NCI-H2081 treated with DMSO at 0.1 percent for 48 hours (cell line): ENCODE measurements at regions not wholly inside any gene's neighbourhood (a gene's known extent, or its start where the extent isn't known, plus 50 kb on each side); places are given as distances from the start of the nearest gene placed in this dataset.

Experiments used
- DNase-seq: peaks from one replicate; lab custom pipeline; 2025; lab: John Stamatoyannopoulos, UW

DNA sequence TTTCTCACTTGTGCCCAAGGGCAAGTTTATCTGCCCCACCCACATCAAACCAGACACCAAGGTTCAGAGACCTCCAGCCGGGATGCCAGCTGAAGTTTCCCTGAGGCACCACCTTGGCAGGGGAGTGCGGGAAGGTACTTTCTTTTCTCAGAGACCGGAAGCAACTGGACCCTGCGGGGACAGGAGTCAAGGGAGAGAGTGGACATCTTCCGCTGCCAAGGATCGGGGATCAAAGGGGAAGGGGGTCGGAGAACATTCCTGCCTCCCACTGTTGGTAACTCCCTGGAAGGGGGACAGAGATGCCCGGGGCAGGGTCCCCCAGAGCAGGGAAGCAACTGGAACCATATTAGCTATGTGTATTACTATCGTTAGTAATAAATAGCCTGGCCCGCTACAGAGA is 161.8 kb downstream of the DICER1 start:
- DNase-seq, result no peak

- no peak for DNase-seq
These were observed 163.1 kb downstream of the DICER1 start for GRCh38 chr14:94994245-94994644.

- no peak for DNase-seq
These were observed 165.3 kb downstream of the DICER1 start for GRCh38 chr14:94992046-94992445.

DNA sequence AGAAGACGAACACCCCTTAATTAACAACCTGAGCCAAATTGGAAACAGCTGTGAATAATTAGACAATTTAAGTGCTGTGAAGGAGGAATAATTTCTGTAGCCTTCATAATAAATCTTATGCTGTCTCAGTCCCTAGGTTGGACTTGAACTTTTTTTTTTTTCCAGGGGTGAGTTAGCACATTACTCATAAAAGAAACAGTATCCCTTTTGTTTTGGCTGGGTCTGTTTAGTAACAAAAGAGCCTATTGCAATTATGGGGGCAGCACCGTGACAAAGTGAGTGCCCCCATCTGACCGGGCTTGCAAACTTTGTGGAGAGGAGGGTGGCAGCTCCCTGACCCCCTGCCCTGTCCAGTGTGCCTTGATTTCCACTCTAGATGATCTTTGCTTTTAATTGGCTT is 167.4 kb downstream of the DICER1 start:
- DNase-seq, result no peak

DNA sequence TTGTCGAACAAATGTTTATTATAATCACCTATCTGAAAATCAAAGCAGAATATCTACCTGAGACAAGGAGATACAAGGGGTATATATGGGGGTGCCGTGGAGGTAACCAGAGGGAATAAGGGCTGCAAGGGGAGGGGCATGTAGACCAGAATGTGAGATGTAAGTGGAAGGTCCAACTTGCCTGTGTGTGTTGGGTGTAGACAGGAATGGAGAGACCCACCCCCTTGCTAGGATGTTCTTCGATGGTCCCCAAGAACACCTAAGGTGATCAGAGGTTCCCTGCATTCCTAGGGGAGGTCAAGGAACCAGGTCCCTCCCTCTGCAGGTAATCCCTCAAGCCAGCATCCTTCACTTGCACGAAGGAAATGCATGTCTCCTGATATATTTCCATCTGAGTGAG is 167.9 kb downstream of the DICER1 start:
- DNase-seq, result no peak

- no peak for DNase-seq
These were observed 169.9 kb downstream of the DICER1 start for GRCh38 chr14:94987409-94987808.

GRCh38 chr14:94979891-94980290 is 177.4 kb downstream of the DICER1 start:
- DNase-seq, result no peak

GRCh38 chr14:94977016-94977415 is 180.3 kb downstream of the DICER1 start:
- DNase-seq, result no peak

GRCh38 chr14:94975366-94975765 is 182.0 kb downstream of the DICER1 start:
- DNase-seq, result no peak

- no peak for DNase-seq
These were observed 182.4 kb downstream of the DICER1 start for GRCh38 chr14:94974893-94975292.

- no peak for DNase-seq
These were observed 182.9 kb downstream of the DICER1 start for GRCh38 chr14:94974422-94974821.

GRCh38 chr14:94971750-94972149 is 185.6 kb downstream of the DICER1 start:
- DNase-seq, result no peak

GRCh38 chr14:94970941-94971730 is 186.2 kb downstream of the DICER1 start:
- no peak for DNase-seq

DNA sequence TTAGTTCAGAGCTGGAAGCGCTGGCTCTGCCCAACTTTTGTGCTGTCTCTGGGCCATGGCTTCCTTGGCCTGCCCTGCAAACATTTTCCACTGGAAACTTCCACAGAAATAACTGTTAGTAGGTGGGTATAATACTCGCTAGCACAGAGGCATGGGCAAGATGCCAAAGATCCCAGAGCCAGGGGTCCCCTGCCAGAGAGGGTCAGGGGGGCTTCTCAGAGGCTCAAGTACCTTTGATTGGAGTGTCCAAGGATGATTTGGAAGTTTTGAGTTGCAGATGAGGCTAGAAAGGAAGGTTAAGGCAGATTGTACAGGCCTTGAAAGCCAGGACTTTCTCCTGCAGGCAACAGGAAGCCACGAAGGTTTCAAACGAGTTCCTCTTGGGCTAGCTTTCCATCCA is 187.6 kb downstream of the DICER1 start:
- no peak for DNase-seq

- no peak for DNase-seq
These were observed 190.5 kb downstream of the DICER1 start for GRCh38 chr14:94966868-94967267.

- no peak for DNase-seq
These were observed 191.0 kb downstream of the DICER1 start for GRCh38 chr14:94966344-94966743.

- no peak for DNase-seq
These were observed 191.6 kb downstream of the DICER1 start for GRCh38 chr14:94965551-94966313.

GRCh38 chr14:94964931-94965330 is 192.4 kb downstream of the DICER1 start:
- DNase-seq, result no peak

- no peak for DNase-seq
These were observed 193.1 kb downstream of the DICER1 start for GRCh38 chr14:94964181-94964580.

DNA sequence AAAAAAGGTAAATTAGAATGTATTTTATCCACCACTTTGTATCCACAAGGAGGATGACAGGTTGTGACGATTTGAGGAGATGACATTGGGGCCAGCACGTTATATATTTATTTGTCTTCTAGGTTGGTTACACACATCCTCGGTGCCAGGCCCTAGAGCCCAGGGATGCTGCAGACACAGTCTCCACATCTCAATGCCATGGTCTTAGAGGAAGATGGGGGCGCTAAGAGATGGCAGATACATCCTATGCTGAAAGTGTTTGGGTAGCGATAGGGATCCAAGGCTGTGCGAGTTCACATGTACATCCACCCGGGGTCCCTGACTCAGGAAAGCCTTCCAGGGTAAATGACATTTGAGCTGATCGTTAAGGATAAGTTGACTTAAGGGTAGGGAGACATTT is 193.1 kb upstream of the GSC start:
- DNase-seq, result no peak

DNA sequence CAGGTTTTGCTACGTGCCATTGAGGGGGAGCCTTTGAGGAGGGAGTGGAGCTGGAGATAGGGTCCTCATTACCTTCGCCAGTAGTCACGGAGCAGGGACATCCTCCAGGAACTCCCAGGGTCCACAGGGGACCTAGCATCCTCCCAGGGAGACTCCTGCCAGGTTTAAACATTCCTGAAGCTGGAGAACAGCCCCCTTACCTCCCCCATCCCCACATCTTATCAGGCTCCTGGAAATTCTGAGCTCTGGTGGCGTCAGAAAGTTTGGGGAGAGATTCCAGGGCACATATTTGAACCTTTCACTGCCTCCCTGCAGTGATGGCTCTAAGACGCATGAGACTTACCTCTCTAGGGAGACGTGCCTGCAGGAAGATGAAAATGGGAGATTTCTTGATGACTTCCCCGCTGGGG is 192.3 kb upstream of the GSC start:
- no peak for DNase-seq

GRCh38 chr14:94961386-94962165 is 191.7 kb upstream of the GSC start:
- no peak for DNase-seq
